ENCODE measurements at regions not wholly inside any gene's neighbourhood (a gene's known extent, or its start where the extent isn't known, plus 50 kb on each side); places are given as distances from the start of the nearest gene placed in this dataset.
"Not testable (repeated sequence)": the region's sequence is repeated elsewhere in the genome, so short reads cannot be mapped to it uniquely, and the experiment has no call there.

DNA sequence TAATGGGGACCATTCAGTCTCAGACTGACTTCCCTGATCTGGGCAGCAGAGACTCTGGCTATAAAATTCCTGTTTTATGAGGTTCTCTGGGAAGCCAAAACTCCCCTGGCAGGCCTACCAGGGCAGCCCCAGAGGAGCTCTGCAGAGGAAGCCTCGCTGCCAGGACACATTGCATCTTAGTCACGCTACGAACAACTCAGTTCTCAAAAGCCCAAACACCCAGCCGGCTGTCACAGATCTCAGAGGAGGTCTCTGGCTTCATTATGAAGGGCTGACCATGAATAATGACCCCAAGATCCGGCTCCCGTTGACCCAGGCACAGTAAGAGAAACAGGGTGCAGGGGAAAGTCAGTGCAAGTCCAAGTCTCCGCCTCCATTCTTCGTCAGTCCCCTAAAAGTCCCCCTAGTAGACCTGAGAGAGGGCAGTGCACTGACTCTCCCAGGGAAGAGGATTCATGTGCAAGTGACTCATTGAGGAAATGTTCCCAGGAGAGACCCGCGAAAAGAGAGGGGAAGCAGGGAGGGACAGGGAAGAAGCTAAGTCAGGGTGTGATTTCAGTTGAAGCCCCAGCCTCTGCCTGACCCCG lies 212.3 kb downstream of the CYP26B1 start:
- no peak for DNase-seq

DNA sequence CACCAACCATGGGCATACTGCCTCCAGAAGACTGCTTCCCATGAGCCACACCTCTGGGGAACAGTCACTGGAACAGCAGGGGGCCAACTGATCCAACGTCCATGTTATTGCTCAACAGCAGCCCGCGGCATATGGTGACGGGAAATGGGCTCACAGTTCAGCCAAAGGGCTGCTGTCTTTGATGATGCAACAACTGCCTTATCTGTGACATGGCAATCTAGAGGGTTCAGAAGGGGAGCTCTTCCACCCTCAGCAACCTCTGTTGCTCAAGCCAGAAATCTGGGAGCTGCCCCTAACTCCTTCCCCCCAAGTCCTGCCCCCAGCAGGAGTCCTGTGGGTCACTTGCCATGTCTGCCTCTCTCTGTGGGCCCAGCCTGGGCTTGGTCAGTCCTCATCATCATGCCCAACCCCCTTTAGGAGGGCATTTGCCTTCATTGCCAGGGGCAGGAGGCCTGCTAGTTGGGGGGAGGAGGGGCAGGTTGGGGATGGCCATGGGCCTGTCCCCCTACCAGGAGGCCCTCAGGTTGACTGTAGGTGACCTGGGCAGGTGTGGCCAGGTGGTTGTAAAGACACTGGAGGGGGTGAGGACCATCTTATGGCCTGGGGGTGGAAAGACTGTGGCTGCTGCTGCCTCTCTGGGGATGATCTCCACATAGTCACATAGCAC lies 212.9 kb downstream of the CYP26B1 start:
- no peak for DNase-seq

DNA sequence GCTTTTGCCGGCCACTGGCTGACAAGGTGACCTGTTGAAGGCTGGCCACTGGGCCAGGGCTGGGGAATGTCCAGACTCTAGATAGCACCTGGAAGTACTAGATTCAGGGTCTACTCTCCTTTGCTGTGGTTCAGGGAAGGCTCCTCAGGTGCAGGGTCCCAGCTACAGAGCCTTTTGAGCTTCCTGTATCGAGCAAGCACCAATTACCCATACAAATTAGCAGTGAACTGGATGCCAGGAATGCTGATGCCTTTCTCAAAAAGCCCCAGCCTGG lies 213.4 kb downstream of the CYP26B1 start:
- DNase-seq, result no peak

DNA sequence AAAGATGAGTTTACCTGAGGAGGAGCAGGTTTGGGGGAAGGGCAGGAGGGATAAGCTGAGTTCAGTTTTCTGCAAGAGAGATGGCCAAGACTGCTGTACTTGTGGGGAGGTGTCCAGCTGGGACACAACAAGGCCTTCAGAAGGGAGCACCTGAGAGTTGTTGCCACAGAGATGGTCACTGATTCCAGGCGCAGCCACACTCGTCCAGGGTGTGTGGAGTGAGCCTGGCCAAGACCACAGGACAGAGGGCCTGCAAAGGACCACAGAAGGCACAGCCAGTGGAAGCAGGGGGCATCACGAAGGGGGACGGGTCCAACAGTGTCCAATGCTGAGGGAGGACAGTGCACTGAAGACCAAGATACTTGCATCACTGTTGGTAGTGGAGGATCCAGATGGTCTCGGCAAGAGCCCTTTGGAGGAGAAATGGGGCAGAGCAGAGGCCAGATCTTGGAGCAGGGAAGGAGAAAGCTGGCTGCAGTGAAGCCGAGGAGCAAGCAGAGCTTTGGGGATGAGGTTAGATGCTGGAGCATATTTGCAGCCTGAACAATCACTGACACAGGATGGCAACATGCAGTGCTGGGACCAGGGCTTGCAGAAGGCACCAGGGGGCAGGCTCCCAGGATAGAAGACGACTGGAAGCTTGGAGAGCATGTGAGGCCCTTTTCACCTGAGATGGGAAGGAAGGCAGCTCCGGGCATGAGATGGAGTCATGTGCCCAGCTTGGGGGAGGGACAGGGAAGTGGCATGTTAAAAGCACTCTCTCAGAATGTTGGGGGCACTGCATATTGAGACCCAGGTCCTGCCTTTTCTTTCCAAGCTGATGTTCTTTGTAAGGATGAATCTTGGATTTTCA lies 214.0 kb downstream of the CYP26B1 start:
- no peak for DNase-seq

DNA sequence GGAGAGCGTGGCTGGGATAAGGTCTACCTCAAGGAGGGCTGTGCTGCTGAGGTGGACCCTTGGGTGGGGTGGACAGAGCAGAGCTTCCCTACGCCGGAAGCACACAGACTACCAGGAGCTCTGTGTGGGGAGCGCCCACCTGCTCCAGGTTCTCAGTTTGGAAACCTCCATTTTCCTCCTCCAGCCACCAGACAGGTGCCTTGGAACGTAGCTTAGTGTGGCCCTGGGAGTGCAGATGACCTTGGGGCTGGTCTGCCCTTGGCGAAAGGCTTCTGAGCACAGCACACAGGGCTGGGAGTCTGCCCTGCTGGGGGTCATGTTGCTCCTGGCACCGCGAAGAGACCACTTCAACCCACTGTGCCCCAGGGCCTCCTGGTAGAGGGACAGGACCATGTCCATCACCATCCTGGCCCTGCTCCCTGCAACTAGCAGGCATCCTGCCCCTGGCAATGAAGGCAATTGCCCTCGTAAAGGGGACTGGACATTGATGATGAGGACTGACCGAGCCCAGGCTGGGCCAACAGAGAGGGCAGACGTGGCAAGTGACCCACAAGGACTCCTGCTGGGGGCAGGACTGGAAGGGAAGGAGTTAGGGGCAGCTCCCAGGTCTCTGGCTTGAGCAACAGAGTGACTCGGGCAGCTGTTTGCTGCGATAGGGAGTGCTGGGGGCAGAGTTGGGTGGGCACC lies 214.7 kb downstream of the CYP26B1 start:
- DNase-seq, result no peak

DNA sequence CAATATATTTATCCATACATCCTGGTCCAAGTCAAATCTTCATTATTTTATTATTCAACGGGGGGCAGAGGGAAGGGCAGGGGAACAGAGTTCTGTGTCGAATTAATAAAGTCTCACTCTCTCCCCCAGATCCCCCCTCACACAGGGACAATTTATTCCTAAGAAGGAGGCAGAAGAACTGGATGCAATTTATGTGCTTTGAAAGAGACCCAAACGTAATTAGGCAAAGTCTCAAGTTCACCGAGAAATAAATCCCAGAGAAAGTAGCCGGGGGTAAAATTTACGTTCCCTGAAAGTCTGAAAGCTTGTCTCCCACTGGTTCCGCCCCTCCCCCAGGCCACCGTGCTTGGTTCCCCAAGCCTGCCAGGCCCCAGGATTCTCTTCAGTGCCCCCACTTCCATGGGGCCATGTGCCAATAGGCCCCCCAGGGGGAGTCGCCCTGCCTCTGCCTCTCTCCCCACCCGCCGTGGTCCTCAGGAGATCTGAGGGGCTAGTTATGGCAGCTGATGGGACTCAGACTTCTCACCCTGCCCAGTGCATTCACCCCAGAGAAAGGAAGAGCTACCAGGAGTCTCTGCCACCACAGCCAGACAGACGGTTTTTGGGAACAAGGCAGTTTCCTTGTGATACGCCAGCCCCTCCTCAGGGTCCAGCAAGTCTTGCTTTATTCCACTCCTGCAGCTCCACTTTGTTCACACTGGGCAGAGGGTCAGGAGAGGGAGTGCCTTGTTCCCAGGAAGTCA lies 215.5 kb downstream of the CYP26B1 start:
- DNase-seq, result no peak

DNA sequence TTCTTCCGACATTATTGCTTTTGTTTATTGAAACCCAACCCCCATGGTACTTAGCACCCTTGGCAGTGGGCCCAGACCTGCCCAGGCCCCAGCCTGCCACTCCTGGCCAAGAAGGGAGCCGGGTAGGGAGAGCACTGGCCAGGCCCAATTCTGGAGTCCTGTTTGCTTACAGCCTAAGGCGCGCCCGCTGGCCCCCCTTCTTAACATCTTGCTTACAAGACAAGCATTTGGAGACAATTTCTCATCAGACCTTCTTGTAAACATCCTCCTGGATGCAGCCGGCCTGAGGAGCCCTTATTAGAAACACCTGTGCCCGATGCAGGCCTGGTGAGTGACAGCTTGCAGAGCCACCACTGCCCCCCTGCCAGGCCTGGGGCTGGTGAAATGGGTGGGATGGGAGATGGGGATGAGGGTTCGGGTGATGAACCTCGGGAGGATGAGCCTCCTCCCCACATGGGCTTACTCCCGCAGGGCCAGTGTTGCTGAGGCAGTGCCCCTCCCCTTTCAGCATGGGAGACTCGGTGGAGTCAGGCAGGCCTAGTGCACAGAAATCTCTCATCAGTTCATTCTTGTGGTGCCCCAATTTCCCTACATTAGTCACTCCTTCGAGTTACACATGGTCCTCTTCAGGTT lies 217.5 kb downstream of the CYP26B1 start:
- no peak for DNase-seq

DNA sequence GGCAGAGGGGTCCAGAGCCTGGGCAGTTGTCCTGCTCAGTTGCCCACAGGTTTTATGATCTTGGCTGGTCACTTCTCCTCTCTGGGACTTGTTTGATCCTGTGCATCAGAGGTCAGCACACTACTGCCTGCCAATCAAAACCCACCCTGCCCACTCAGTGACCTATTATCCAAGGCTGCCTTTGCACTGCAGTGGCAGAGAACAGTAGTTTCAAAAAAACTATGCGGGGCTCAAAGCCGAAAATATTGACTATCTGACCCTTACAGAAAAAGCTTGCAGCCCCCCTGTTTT lies 218.2 kb downstream of the CYP26B1 start:
- DNase-seq, result no peak

DNA sequence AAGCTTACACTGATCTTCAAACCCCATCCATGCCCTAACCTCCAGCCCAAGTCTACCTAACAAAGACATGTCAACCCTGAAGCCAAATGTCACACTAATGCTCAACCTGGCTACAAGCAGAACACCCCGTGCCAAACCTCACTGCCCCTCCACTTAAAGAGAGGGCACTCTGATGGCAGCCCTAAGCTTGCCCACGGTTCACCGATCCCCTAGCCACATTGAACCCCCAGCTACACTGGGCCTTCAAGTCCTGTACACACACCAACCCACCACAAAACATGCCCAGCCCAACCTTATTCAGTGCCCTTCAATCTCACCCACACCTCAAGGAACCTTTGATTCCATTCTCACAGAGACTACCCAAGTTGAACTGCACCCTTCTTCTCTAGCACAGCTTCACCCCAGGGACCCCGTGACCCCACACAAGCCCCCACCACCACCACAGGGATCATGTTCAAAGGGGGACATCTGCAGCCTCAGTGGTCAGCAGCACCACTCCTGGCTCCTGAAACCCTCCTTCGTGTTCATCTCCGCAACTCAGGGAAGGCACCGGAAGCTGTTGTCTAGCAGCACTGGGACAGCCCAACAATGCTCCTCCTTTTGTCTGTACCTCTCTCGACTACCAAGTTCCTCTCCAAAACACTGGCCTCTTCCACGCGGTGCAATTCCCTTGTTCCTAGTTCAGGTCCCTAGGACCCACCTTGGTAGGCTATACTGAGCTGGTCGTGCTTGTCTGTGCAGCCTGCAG lies 218.8 kb downstream of the CYP26B1 start:
- DNase-seq, result no peak

DNA sequence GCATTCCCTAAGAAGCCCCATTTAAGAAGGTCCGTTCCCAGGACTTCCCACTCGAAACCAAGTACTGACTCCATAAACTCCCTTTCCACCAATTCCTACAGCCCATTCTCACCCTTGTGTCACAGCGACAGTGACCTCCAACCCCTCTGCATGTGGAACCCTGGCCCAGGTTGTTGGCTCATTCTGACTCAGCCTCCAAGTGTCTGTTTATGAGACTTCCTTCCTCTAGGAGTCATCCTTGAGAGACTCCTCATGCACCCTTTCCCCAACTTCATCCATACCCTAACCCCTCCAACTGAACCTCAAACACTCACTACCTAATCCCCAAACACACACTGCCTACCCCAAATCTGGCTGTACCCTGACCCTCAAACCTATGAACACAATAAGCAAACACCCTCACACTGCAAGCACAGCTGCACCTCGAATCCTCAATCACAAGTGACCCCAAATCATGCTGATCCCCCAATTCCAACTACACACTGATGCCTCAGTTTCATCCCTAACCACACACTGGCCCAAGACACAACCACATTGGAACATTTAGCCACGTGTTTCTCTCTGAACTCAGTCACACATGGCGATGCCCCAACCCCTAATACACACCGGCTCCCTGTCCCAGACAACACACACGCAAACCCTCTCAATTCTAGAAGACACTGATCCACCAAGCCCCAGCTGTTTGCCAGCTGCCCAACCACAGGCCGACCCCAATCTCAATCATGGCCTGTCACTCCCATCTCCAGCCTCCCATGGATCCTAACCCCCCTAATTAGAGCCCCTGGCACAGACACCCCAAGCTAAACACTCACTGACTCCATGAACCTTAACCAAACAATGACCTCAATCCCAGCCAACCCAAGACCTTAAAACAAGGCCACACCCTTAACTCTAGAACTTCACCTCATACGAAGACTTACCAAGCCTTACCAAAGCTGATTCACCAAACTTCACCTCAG lies 219.6 kb downstream of the CYP26B1 start:
- no peak for DNase-seq

DNA sequence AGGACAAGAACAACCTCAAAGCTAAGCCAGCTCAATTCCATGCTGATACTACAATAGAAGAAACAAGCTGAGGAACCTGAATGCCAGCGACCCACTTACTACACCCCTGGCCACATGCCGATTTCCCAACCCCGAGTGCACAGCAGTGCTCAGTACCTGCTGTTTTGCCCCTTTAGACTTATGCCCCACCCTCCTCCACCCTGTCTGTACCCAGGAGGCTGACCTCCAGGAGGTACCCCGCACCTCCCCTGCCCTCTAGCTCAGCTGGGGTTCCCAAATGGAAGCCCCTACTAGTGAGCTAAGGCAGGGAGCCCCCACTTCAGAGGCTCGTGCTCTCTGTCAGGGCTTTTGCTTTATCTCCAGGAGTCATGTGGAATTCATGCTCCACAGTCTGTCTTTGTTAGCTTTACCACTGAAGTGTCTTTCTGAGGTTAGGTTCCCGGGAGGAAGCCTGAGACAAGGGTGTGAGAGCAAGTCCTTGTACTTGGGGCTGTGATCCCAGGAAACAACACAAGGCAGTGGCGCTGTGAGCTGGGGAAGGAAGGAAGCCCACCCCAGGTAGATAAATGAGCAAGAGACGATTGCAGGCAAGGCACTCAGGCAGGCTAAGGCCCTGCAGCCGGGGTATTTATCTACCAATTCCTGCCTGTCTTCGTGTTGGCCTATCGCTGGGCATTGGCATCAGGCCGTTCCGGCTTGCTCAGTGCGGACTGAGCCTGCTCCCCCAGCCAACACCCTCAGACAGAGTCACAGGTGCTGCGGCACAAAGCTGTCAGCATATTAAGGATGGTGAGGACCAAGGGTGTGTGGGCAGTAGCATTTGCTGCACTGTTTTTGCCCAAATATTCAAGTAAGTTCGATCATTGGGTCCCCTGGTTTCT lies 220.5 kb downstream of the CYP26B1 start:
- DNase-seq, result no peak

DNA sequence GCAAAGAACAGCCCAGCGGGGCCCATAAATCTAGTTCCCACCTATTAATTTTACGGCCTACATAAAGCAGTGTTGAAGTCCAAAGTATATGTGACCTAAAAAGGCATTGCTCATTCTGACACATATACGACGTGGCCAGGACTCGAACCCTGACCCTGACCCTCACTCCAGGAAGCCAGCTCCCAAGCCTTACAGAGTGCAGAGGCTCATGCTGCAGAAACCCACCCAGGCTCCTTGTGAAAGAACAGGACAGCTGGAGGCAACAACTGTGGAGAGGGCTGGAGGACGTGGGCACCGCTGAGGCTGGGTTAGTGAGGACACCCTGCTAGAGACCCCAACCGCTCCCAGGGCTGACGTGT lies 221.6 kb downstream of the CYP26B1 start:
- DNase-seq, result no peak

DNA sequence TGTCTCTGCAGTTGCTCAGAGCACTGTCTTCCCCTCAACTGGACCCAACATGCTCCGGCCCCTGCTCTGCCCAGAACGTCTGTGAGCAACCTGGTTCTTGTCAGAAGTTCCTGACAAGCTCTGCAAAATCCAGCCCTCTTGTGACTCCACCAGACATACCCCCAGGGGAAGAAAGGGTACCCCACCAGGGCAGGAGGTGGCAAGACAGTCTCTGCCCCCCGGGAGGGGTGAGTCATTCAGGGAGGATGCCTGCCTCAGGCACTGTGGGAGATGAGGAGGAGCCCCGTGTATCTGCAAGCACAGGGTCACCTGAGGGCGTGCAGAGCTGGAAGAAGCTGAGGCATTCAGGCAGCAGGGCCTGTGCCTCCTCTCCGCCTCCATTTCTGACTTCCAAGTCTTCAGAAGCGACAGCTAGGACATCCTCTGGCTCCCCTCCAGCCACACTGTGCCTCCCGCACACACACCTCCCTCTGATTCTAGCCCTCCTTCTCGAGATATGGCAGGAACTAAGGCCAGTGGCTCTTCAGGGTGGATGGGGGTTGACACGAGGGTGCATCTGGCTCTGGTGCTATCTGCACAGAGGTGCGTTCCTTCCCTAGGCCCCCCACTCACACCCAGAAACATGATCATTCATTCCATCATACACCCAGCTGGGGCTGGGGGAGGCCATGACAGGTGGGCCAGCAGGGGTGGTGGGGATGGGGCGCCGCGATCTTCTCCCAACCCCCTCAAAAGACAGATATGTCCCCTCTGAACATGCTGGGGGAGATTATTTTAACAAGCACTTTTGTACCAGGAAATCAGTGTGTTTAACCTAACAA lies 222.2 kb downstream of the CYP26B1 start:
- DNase-seq, result no peak

DNA sequence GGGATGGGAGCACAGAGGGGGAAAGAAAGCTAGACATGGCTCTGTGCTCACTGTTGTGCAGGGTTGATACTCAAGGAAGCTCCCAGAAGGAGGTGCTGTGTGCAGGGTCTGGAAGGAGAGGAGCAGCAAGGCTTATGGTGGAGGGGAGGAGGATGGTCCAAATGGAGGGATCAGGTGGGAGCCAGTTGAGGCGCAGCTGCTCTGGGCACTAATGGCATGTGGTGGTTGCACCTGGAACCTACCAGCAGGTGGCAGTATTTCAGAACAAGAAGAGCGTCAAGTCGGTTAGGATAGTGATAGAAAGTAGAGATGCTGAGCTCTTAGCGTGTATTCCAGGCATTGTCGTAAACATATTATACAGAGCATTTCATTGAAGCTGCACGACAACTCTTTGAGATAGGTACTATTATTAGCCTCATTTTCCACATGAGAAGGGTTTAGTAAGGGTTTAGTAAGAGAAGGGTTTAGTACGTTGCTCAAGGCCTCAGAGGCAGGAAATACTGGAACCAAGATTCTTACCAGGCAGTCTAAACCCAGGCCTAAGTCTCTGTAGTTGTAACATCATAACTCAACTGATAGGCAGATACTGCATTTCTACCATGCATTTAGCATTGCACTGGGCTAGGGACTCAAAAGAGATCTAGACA lies 223.7 kb downstream of the CYP26B1 start:
- DNase-seq, result peak; percentile 76

DNA sequence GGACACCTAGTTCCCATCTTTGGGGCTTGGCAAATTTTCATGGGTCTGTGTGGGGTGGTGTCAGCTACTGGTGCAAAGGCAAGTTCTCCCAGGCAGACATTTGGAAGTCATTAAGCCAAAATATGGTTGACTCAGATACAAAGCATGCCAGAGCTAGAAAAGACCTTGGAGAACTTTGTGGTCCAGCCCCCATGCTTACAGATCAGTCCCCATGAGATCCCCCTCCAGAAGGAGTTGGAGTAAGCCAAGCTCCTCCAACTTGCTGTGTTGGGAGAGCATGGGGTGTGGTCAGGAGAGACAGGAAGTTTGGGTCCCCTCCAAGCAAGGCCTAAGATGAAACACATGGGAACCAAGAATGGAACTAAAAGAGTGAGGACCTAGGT lies 224.5 kb downstream of the CYP26B1 start:
- no peak for DNase-seq

DNA sequence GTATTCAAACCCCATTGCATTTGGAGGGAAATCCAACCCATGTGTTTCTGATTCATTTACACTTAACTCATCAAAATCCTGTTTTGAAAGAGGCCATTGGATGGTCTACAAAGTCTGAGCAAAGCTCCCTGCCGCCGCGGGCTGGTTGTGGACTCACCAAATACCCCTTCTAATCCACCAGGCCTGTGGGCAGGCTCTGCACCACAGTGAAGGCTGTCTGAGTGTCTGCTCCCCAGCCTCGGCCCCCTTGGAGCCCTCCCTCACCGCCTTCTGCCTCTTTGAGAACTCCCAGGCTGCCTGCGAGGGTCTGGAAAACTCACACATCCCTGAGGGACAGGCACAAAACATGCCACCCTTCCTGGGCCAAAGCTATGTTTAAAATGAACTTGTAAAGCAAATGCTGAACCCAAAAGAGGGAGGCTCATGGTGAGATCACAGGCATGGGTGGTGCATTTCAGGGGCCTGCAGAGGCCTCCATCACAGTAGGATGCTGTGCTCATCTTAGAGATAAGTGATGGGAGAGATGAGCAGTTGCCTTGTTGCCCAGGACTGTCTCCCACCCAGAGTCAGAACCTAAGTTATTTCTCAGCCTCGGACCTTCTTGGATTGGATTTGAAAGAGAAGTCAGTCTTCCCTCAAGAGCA lies 225.0 kb downstream of the CYP26B1 start:
- no peak for DNase-seq

DNA sequence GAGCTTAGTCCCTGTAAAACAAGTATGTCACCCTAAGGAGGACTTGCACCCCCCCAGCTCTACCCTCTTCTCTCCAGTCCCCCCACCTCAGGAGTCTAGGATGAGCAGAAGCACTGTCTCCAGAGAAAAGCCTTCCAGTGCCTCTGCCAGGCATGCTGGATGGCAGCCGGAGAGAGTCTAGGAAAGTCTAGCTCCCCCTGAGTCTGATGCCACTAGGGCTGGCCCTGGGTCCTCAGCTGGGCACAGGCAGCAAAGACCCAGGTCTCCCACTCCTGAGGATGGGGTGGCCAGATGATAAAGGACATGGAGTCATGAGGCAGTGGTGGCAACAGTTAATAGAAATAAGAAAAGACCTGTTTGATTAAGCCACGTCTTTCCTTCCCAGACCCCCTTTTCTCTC lies 225.6 kb downstream of the CYP26B1 start:
- DNase-seq, result no peak

DNA sequence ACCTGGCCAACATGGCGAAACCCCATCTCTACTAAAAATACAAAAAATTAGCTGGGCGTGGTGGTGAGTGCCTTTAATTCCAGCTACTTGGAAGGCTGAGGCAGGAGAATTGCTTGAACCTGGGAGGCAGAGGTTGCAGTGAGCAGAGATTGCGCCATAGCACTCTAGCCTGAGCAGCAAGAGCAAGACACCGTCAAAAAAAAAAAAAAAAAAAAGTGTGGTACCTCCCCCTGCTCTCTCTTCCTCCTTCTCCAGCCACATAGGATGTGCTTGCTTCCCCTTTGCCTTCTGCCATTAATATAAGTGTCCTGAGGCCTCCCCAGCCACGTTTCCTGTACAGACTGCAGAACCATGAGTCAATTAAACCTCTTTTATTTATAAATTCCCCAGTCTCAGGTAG lies 226.8 kb downstream of the CYP26B1 start:
- DNase-seq, result not testable (repeated sequence)
